HuH-7 (cell line): ENCODE measurements at regions not wholly inside any gene's neighbourhood (a gene's known extent, or its start where the extent isn't known, plus 50 kb on each side); places are given as distances from the start of the nearest gene placed in this dataset.
"Not testable (repeated sequence)": the region's sequence is repeated elsewhere in the genome, so short reads cannot be mapped to it uniquely, and the experiment has no call there.

Source experiments
- DNase-seq: peaks from one replicate; pipeline ENCODE4 v3.0.0; 2011; ENCODE audit warnings: low spot score

GRCh38 chr14:57061009-57061711 is 207.5 kb downstream of the EXOC5 start:
- DNase-seq, result no peak

- DNase-seq, result no peak
Measured at GRCh38 chr14:57060276-57060955, 208.3 kb downstream of the EXOC5 start.

- no peak for DNase-seq
Measured at GRCh38 chr14:57058319-57058718, 210.4 kb downstream of the EXOC5 start.

- DNase-seq, result no peak
Measured at GRCh38 chr14:57057803-57058202, 210.9 kb downstream of the EXOC5 start.

GRCh38 chr14:57056522-57056921 is 212.2 kb downstream of the EXOC5 start:
- DNase-seq, result not testable (repeated sequence)

GRCh38 chr14:57052705-57053302 is 215.9 kb downstream of the EXOC5 start:
- no peak for DNase-seq

GRCh38 chr14:57051633-57052032 is 217.1 kb downstream of the EXOC5 start:
- DNase-seq, result no peak

- DNase-seq, result no peak
Measured at GRCh38 chr14:57049848-57050247, 218.9 kb downstream of the EXOC5 start.

- DNase-seq, result no peak
Measured at GRCh38 chr14:57046175-57046574, 222.5 kb downstream of the EXOC5 start.

GRCh38 chr14:57044101-57044973 is 224.4 kb downstream of the EXOC5 start:
- not testable (repeated sequence) for DNase-seq

GRCh38 chr14:57038689-57039088 is 228.4 kb upstream of the OTX2 start:
- no peak for DNase-seq

- no peak for DNase-seq
Measured at GRCh38 chr14:57031474-57031873, 221.2 kb upstream of the OTX2 start.

GRCh38 chr14:57029620-57030253 is 219.5 kb upstream of the OTX2 start:
- no peak for DNase-seq

GRCh38 chr14:57025456-57025855 is 215.2 kb upstream of the OTX2 start:
- no peak for DNase-seq

GRCh38 chr14:57022608-57023007 is 212.3 kb upstream of the OTX2 start:
- no peak for DNase-seq

GRCh38 chr14:57018065-57018464 is 207.8 kb upstream of the OTX2 start:
- no peak for DNase-seq

GRCh38 chr14:57013987-57014386 is 203.7 kb upstream of the OTX2 start:
- DNase-seq, result no peak

GRCh38 chr14:57009585-57010515 is 199.6 kb upstream of the OTX2 start:
- DNase-seq, result no peak

- no peak for DNase-seq
Measured at GRCh38 chr14:57008534-57008933, 198.3 kb upstream of the OTX2 start.

GRCh38 chr14:56998728-56999127 is 188.4 kb upstream of the OTX2 start:
- DNase-seq, result no peak
